AG04449 (cell line): ENCODE measurements at regions not wholly inside any gene's neighbourhood (a gene's known extent, or its start where the extent isn't known, plus 50 kb on each side); places are given as distances from the start of the nearest gene placed in this dataset.

Experiments used
- CTCF ChIA-PET: fragments of 350-600 bp; formaldehyde crosslinking; extraction: SDS; loops from one replicate; lab custom pipeline; 2021; ENCODE audit warnings: antibody characterized with exemption; lab: Yijun Ruan, JAX
- POLR2A ChIA-PET: fragments of 400-600, 350-600 bp; formaldehyde crosslinking; extraction: SDS; loops from one replicate; lab custom pipeline; 2020; ENCODE audit warnings: antibody characterized with exemption, inconsistent platforms; lab: Yijun Ruan, JAX
- DNase-seq: peaks from one replicate; pipeline ENCODE4 v3.0.0-alpha.2; 2010; ENCODE audit warnings: low read depth, low spot score
- H3K4me3 ChIP-seq: 2 replicates; pipeline ENCODE4 v1.5.1; 2011; ENCODE audit warnings: low read depth, mild to moderate bottlenecking, control low read depth, low read length
- CTCF ChIP-seq: IDR thresholded peaks from one replicate; pipeline ENCODE4 v1.5.1; 2011; ENCODE audit warnings: mild to moderate bottlenecking, moderate library complexity, low read length, control low read depth, inconsistent platforms; ENCODE audit not compliant: insufficient read depth; ENCODE audit errors: missing control alignments

- ChIA-PET CTCF (interaction anchor here (0.7 to 1.1 kb wide), 2 partner anchors 8 to 116 kb away, joined by 3 read pairs; no protein-coding TSS in a partner anchor), POLR2A (no interaction called here)
- DNase-seq, result no peak
- H3K4me3 ChIP-seq, result no peak overlapping the region
- no peak for TF ChIP-seq CTCF
Observed at GRCh38 chr10:28798964-28799363, 121.6 kb downstream of the BAMBI start.

GRCh38 chr10:28800144-28800543 lies 122.8 kb downstream of the BAMBI start:
- no peak for DNase-seq
- ChIA-PET CTCF (interaction anchor here (1.1 kb wide), 1 partner anchor 10 kb away, joined by 3 read pairs; no protein-coding TSS in a partner anchor), POLR2A (no interaction called here)
- no peak overlapping the region for H3K4me3 ChIP-seq
- no peak for TF ChIP-seq CTCF

GRCh38 chr10:28801247-28801646 lies 123.9 kb downstream of the BAMBI start:
- H3K4me3 ChIP-seq, result no peak overlapping the region
- POLR2A ChIA-PET, result no interaction called here
- no peak for DNase-seq
- no peak for TF ChIP-seq CTCF
- CTCF ChIA-PET, result interaction anchor here (1.1 kb wide), 1 partner anchor 11 kb away, joined by 3 read pairs; no protein-coding TSS in a partner anchor

- no peak for TF ChIP-seq CTCF
- no peak for DNase-seq
- ChIA-PET POLR2A (no interaction called here), CTCF (no interaction called here)
- no peak overlapping the region for H3K4me3 ChIP-seq
Observed at GRCh38 chr10:28801869-28802268, 124.5 kb downstream of the BAMBI start.

- POLR2A ChIA-PET, result no interaction called here
- no peak for TF ChIP-seq CTCF
- CTCF ChIA-PET, result no interaction called here
- no peak overlapping the region for H3K4me3 ChIP-seq
- no peak for DNase-seq
Observed at GRCh38 chr10:28805390-28805789, 128.1 kb downstream of the BAMBI start.

- no peak overlapping the region for H3K4me3 ChIP-seq
- ChIA-PET CTCF (interaction anchor here (1.0 kb wide), 1 partner anchor 185 kb away, joined by 3 read pairs; no protein-coding TSS in a partner anchor), POLR2A (no interaction called here)
Observed at GRCh38 chr10:28806488-28806941, 129.2 kb downstream of the BAMBI start.

More at GRCh38 chr10:28806488-28806941, 129.2 kb downstream of the BAMBI start:
- TF ChIP-seq CTCF, result no peak
- no peak for DNase-seq
